H1 (cell line): ENCODE measurements at regions not wholly inside any gene's neighbourhood (a gene's known extent, or its start where the extent isn't known, plus 50 kb on each side); places are given as distances from the start of the nearest gene placed in this dataset.

Source experiments
- CTCF ChIA-PET: fragments of 300-600 bp; sonication (Branson Sonifier 250); formaldehyde crosslinking; loops from one replicate; lab custom pipeline; 2021; ENCODE audit not compliant: partially characterized antibody; lab: Charles Lee
- POLR2A ChIA-PET: fragments of 300-600 bp; sonication (Branson Sonifier 250); formaldehyde crosslinking; loops from one replicate; lab custom pipeline; 2021; ENCODE audit warnings: inconsistent platforms; ENCODE audit not compliant: partially characterized antibody; lab: Charles Lee
- DNase-seq, 2 experiments: peaks; one replicate each; pipeline versions ENCODE4 v3.0.0 to v3.0.0-alpha.2; 2010 to 2022; ENCODE audit warnings: low spot score in 2 of 2, low read depth in 1 of 2, mixed read lengths in 1 of 2
- FAIRE-seq: peaks from 2 replicates; lab custom pipeline; 2011; peaks lifted over from hg19 to GRCh38; lab: Jason Lieb, UNC
- H2AFZ ChIP-seq: 2 replicates; pipeline ENCODE4 v1.8.1; 2012; ENCODE audit warnings: low read length, inconsistent platforms
- H2AK5ac ChIP-seq: 2 replicates; pipeline ENCODE4 v1.6.1; 2013; ENCODE audit warnings: low read depth, low read length
- H2BK120ac ChIP-seq: replicated peaks from 2 replicates; pipeline ENCODE3; 2013; ENCODE audit warnings: low read depth, low read length, inconsistent platforms
- H2BK12ac ChIP-seq: 2 replicates; pipeline ENCODE4 v1.6.1; 2013; ENCODE audit warnings: low read depth, low read length
- H2BK15ac ChIP-seq: 2 replicates; pipeline ENCODE4 v1.6.1; 2013; ENCODE audit warnings: low read length
- H2BK20ac ChIP-seq: 2 replicates; pipeline ENCODE4 v1.6.1; 2013; ENCODE audit warnings: low read length
- H2BK5ac ChIP-seq: 2 replicates; pipeline ENCODE4 v1.6.1; 2013; ENCODE audit warnings: low read depth, low read length
- H3K14ac ChIP-seq: 2 replicates; pipeline ENCODE4 v1.6.1; 2013; ENCODE audit warnings: inconsistent platforms; ENCODE audit not compliant: insufficient read length
- H3K18ac ChIP-seq: 2 replicates; pipeline ENCODE4 v1.6.1; 2013; ENCODE audit warnings: low read length; ENCODE audit errors: extremely low read depth
- H3K23ac ChIP-seq: 2 replicates; pipeline ENCODE4 v1.6.1; 2013; ENCODE audit warnings: inconsistent platforms; ENCODE audit not compliant: insufficient read length
- H3K23me2 ChIP-seq: 2 replicates; pipeline ENCODE4 v1.6.1; 2013; ENCODE audit warnings: low read depth, low read length
- H3K27ac ChIP-seq: 2 replicates; pipeline ENCODE4 v1.6.1; 2011; ENCODE audit warnings: low read depth, low read length, inconsistent platforms
- H3K27me3 ChIP-seq, 4 experiments: replicated peaks in 1 of 4; 1 replicate in 1 of 4; 2 replicates in 3 of 4; pipeline versions ENCODE4 v1.6.1 to v1.8.1; 2011 to 2013; ENCODE audit warnings: low read length in 3 of 4, mild to moderate bottlenecking in 3 of 4, inconsistent platforms in 2 of 4, mixed read lengths in 2 of 4, moderate library complexity in 1 of 4; ENCODE audit not compliant: control insufficient read depth in 3 of 4, insufficient read depth in 3 of 4; ENCODE audit errors: extremely low read depth in 1 of 4
- H3K36me3 ChIP-seq, 4 experiments: 2 replicates each; pipeline versions ENCODE4 v1.6.1 to v1.8.1; 2011 to 2013; ENCODE audit warnings: mild to moderate bottlenecking in 4 of 4, low read length in 3 of 4, moderate library complexity in 2 of 4, control low read depth in 1 of 4, inconsistent platforms in 1 of 4; ENCODE audit not compliant: insufficient read depth in 4 of 4, control insufficient read depth in 2 of 4
- H3K4ac ChIP-seq: replicated peaks from 2 replicates; pipeline ENCODE3; 2013; ENCODE audit warnings: low read length, low read depth, mixed read lengths, inconsistent platforms; ENCODE audit not compliant: insufficient read length
- H3K4me1 ChIP-seq, 4 experiments: replicated peaks in 1 of 4; 1 replicate in 1 of 4; 2 replicates in 3 of 4; pipeline versions ENCODE4 v1.6.1 to v1.8.1; 2011 to 2013; ENCODE audit warnings: low read length in 3 of 4, inconsistent platforms in 2 of 4, mixed read lengths in 1 of 4; ENCODE audit not compliant: insufficient read depth in 4 of 4, control insufficient read depth in 3 of 4
- H3K4me2 ChIP-seq, 2 experiments: 2 replicates each; pipeline versions ENCODE4 v1.6.1 to v1.8.1; 2011 to 2013; ENCODE audit warnings: low read depth in 2 of 2, low read length in 2 of 2, control low read depth in 1 of 2, inconsistent platforms in 1 of 2, mild to moderate bottlenecking in 1 of 2; ENCODE audit not compliant: insufficient read depth in 1 of 2
- H3K4me3 ChIP-seq, 4 experiments: fragments of 200-600, 300-600 bp in 1 of 4; sonication (generic), shearing (Covaris generic), sonication (Bioruptor Twin) in 1 of 4; 2 replicates each; pipeline versions ENCODE4 v1.5.1 to v1.8.1; 2011 to 2016; ENCODE audit warnings: low read length in 4 of 4, low read depth in 3 of 4, control low read depth in 2 of 4, inconsistent platforms in 2 of 4, mild to moderate bottlenecking in 2 of 4, mixed read lengths in 1 of 4, moderate library complexity in 1 of 4; ENCODE audit not compliant: insufficient read depth in 2 of 4; ENCODE audit errors: extremely low read depth in 1 of 4
- H3K56ac ChIP-seq: replicated peaks from 2 replicates; pipeline ENCODE3; 2013; ENCODE audit warnings: low read depth, mild to moderate bottlenecking, mixed read lengths, low read length, inconsistent platforms; ENCODE audit not compliant: insufficient read length
- H3K79me1 ChIP-seq: 2 replicates; pipeline ENCODE4 v1.6.1; 2013; ENCODE audit warnings: low read depth, low read length, control low read depth
- H3K79me2 ChIP-seq, 2 experiments: 2 replicates each; pipeline versions ENCODE4 v1.6.1 to v1.8.1; 2012 to 2013; ENCODE audit warnings: low read length in 2 of 2, mild to moderate bottlenecking in 2 of 2, inconsistent platforms in 1 of 2; ENCODE audit not compliant: insufficient read depth in 2 of 2, control insufficient read depth in 1 of 2
- H3K9ac ChIP-seq, 4 experiments: replicated peaks in 1 of 4; 1 replicate in 1 of 4; 2 replicates in 3 of 4; pipeline versions ENCODE4 v1.6.1 to v1.8.1; 2011 to 2013; ENCODE audit warnings: low read depth in 3 of 4, low read length in 3 of 4, control low read depth in 2 of 4, mild to moderate bottlenecking in 2 of 4, moderate library complexity in 2 of 4, inconsistent platforms in 1 of 4; ENCODE audit errors: extremely low read depth in 1 of 4
- H3K9me3 ChIP-seq, 2 experiments: 2 replicates each; pipeline versions ENCODE4 v1.6.1 to v1.8.1; 2012 to 2013; ENCODE audit warnings: mild to moderate bottlenecking in 2 of 2, moderate library complexity in 2 of 2, control low read depth in 1 of 2, inconsistent platforms in 1 of 2, low read depth in 1 of 2, low read length in 1 of 2, mixed read lengths in 1 of 2; ENCODE audit not compliant: insufficient read depth in 2 of 2
- H4K20me1 ChIP-seq, 2 experiments: replicated peaks in 1 of 2; 2 replicates each; pipeline versions ENCODE3 to v1.8.1; 2011 to 2013; ENCODE audit warnings: inconsistent platforms in 2 of 2, low read length in 2 of 2, mild to moderate bottlenecking in 1 of 2; ENCODE audit not compliant: insufficient read depth in 2 of 2, control insufficient read depth in 1 of 2
- H4K5ac ChIP-seq: 2 replicates; pipeline ENCODE4 v1.6.1; 2013; ENCODE audit warnings: low read length, low read depth, mixed read lengths, inconsistent platforms; ENCODE audit not compliant: insufficient read length
- H4K8ac ChIP-seq: 2 replicates; pipeline ENCODE4 v1.8.0; 2013; ENCODE audit warnings: mild to moderate bottlenecking, moderate library complexity, low read length, inconsistent platforms; ENCODE audit not compliant: insufficient read depth; ENCODE audit errors: extremely low read depth
- H4K91ac ChIP-seq: replicated peaks from 2 replicates; pipeline ENCODE3; 2013; ENCODE audit warnings: low read length, mixed read lengths, inconsistent platforms; ENCODE audit not compliant: insufficient read length
- ASH2L ChIP-seq: fragments of 200-600, 300-600 bp; sonication (generic); IDR thresholded peaks from one replicate; pipeline ENCODE4 v1.7.1; 2017; ENCODE audit warnings: low read length
- EGR1 ChIP-seq: IDR thresholded peaks from 2 replicates; pipeline ENCODE4 v1.6.1; 2011; ENCODE audit warnings: low read depth, low read length, borderline replicate concordance
- FOSL1 ChIP-seq: IDR thresholded peaks from 2 replicates; pipeline ENCODE4 v1.6.1; 2011; ENCODE audit warnings: mild to moderate bottlenecking, low read depth, low read length, moderate library complexity; ENCODE audit not compliant: insufficient read depth
- JUND ChIP-seq: IDR thresholded peaks from 2 replicates; pipeline ENCODE4 v1.6.1; 2011; ENCODE audit warnings: mild to moderate bottlenecking, improper control_type of control experiment, low read length
- KDM1A ChIP-seq: fragments of 200-600, 300-600 bp; sonication (generic); IDR thresholded peaks from 2 replicates; pipeline ENCODE4 v1.7.1; 2016; ENCODE audit warnings: mild to moderate bottlenecking, low read length, borderline replicate concordance
- KDM4A ChIP-seq: IDR thresholded peaks from one replicate; pipeline ENCODE4 v1.7.1; 2012; ENCODE audit warnings: low read depth, mild to moderate bottlenecking, moderate library complexity, low read length, inconsistent platforms; ENCODE audit not compliant: severe bottlenecking
- POLR2A ChIP-seq, 2 experiments: IDR thresholded peaks; 1 replicate in 1 of 2; 2 replicates in 1 of 2; pipeline ENCODE4 v1.6.1; 2011; ENCODE audit warnings: low read depth in 2 of 2, low read length in 2 of 2, mild to moderate bottlenecking in 2 of 2; ENCODE audit errors: control extremely low read depth in 1 of 2
- RXRA ChIP-seq: IDR thresholded peaks from 2 replicates; pipeline ENCODE4 v1.6.1; 2011; ENCODE audit warnings: low read depth, mild to moderate bottlenecking, low read length, moderate library complexity; ENCODE audit not compliant: insufficient read depth
- SAP30 ChIP-seq: fragments of 300-600 bp; sonication (generic); IDR thresholded peaks from 2 replicates; pipeline ENCODE4 v1.7.1; 2012; ENCODE audit warnings: low read length, moderate library complexity, mild to moderate bottlenecking, inconsistent platforms; ENCODE audit not compliant: insufficient read depth, insufficient replicate concordance
- SP1 ChIP-seq: IDR thresholded peaks from 2 replicates; pipeline ENCODE4 v1.6.1; 2011; ENCODE audit warnings: low read depth, low read length
- SP4 ChIP-seq: IDR thresholded peaks from 2 replicates; pipeline ENCODE4 v1.6.1; 2012; ENCODE audit warnings: low read length, inconsistent platforms
- WGBS, 2 experiments: shearing (Covaris generic) in 1 of 2; methylation state at CpG; one replicate each; pipeline versions ENCODE4 v1.1.6 to v1.1.7; 2013 to 2015; ENCODE audit warnings: low lambda C conversion rate in 2 of 2, mixed read lengths in 2 of 2, inconsistent platforms in 1 of 2, low coverage in 1 of 2, missing lambda C conversion rate in 1 of 2; ENCODE audit not compliant: insufficient replicate concordance in 2 of 2, insufficient coverage in 1 of 2, insufficient read length in 1 of 2; ENCODE audit errors: extremely low coverage in 1 of 2, missing lambda C conversion rate in 1 of 2; 5-methylcytosine and 5-hydroxymethylcytosine counted together

DNA sequence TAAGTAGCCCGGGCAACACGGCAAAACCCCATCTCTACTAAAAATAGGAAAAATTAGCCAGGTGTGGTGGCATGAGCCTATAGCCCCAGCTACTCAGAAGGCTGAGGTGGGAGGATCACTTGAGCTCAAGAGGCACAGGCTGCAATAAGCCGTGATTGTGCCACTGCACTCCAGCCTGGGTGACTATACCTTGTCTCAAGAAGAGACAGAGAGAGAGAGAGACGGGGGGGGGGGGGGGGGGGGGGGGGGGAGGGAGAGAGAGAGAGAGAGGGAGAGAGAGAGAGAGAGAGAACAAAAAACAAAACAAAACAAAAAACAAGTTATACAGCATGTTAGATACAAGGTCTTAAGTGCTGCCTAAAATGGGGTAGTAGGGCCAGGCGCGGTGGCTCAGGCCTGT is 77.8 kb upstream of the ZNF281 start:
- Histone ChIP-seq H3K4ac (no peak overlapping the region), H2AK5ac (no peak overlapping the region), H3K56ac (no peak overlapping the region), H3K79me2 (no peaks in the 10 kb centered on the region), H4K91ac (no peak overlapping the region), H3K79me1 (no peaks in the 10 kb centered on the region), H3K23ac (no peak overlapping the region), H2AFZ (no peak overlapping the region), H3K14ac (no peak overlapping the region), H2BK120ac (no peak overlapping the region), H4K8ac (no peak overlapping the region; the same call in 1 of the 2 replicates)
- POLR2A ChIA-PET: interaction anchor here (0.6 kb wide), 1 partner anchor 23 kb away, joined by 3 read pairs; no protein-coding TSS in a partner anchor
- WGBS, 2 experiments: 94% methylated on average over 3 of the region's 6 CpGs; no CpG with 5 or more reads in 1 of the 2 experiments
- no peak for DNase-seq
- TF ChIP-seq EGR1: no peak
- no peak for TF ChIP-seq KDM1A
- no peak for TF ChIP-seq JUND
- TF ChIP-seq SP4: no peak
- TF ChIP-seq SP1: no peak
- no peak for TF ChIP-seq SAP30
- TF ChIP-seq POLR2A (IDR thresholded peaks at IDR 0.05; ENCODE audit: control extremely low read depth in 1 of 2, low read depth in 2 of 2, low read length in 2 of 2): no peak
- no peak for TF ChIP-seq KDM4A
- TF ChIP-seq RXRA: no peak
- TF ChIP-seq FOSL1: no peak
- TF ChIP-seq ASH2L: no peak
- TF ChIP-seq, all 59 proteins: peak for 0
- no peak for FAIRE-seq
- Histone ChIP-seq H3K36me3 (no peaks in the 10 kb centered on the region), H3K4me1 (peaks cover 0 to 5% (median under 1%) of the 10 kb centered on the region in 4 experiments; a peak in 3 of 7 replicates), H2BK15ac (no peak overlapping the region), H3K23me2 (no peaks in the 10 kb centered on the region), H3K18ac (no peak overlapping the region), H3K4me3 (no peak overlapping the region), H2BK12ac (no peak overlapping the region), H4K20me1 (no peaks in the 10 kb centered on the region), H4K5ac (no peak overlapping the region), H3K4me2 (no peak overlapping the region), H3K9ac (no peak overlapping the region), H2BK5ac (no peak overlapping the region), H3K27me3 (no peaks in the 10 kb centered on the region), H3K27ac (no peak overlapping the region), H2BK20ac (no peak overlapping the region), H3K9me3 (no peaks in the 10 kb centered on the region)
- CTCF ChIA-PET: interaction anchor here (0.6 to 5.7 kb wide), 18 partner anchors 10 to 841 kb away, joined by 3 to 76 read pairs (median 7); no protein-coding TSS in a partner anchor
